Brain microvascular endothelial cell (primary cell): ENCODE measurements at regions not wholly inside any gene's neighbourhood (a gene's known extent, or its start where the extent isn't known, plus 50 kb on each side); places are given as distances from the start of the nearest gene placed in this dataset.

Experiments used
- DNase-seq: peaks from one replicate; pipeline ENCODE4 v3.0.0-alpha.2; 2020
- H3K27ac ChIP-seq: fragments of 250-450 bp; sonication (Bioruptor Pico); 2 replicates; pipeline ENCODE4 v1.5.1; 2020; ENCODE audit warnings: mild to moderate bottlenecking, moderate library complexity
- H3K27me3 ChIP-seq: fragments of 250-450 bp; sonication (Bioruptor Pico); replicated peaks from 2 replicates; pipeline ENCODE4 v1.5.1; 2020; ENCODE audit warnings: mild to moderate bottlenecking
- H3K36me3 ChIP-seq: fragments of 250-450 bp; sonication (Bioruptor Pico); replicated peaks from 2 replicates; pipeline ENCODE4 v1.5.1; 2020; ENCODE audit warnings: mild to moderate bottlenecking
- H3K4me3 ChIP-seq: 2 replicates; pipeline ENCODE4 v1.5.1; 2011; ENCODE audit warnings: low read depth, mild to moderate bottlenecking, control low read depth, low read length, moderate library complexity
- CTCF ChIP-seq: IDR thresholded peaks from 2 replicates; pipeline ENCODE4 v1.5.1; 2011; ENCODE audit warnings: low read depth, mild to moderate bottlenecking, moderate library complexity, low read length, control low read depth, inconsistent platforms; ENCODE audit errors: missing control alignments
- in situ Hi-C: cut with HindIII; loops from 2 replicates; pipeline ENCODE4 v1.10.0; 2017; ENCODE audit warnings: low sequenced_read_pairs, low pct_ligation_motif_present

- H3K27me3 ChIP-seq: no peaks in the 10 kb centered on the region
- DNase-seq: no peak
- in situ Hi-C loops: no loop called here
- H3K4me3 ChIP-seq: no peak overlapping the region
- TF ChIP-seq CTCF: no peak
- no peak overlapping the region for H3K27ac ChIP-seq
- no peaks in the 10 kb centered on the region for H3K36me3 ChIP-seq
These were observed 369.8 kb downstream of the FRK start for GRCh38 chr6:115690854-115691253.

GRCh38 chr6:115681978-115682775 is 378.5 kb downstream of the FRK start:
- Histone ChIP-seq H3K36me3 (no peaks in the 10 kb centered on the region), H3K27me3 (no peaks in the 10 kb centered on the region), H3K4me3 (no peak overlapping the region), H3K27ac (no peak overlapping the region)
- in situ Hi-C loops: no loop called here
- TF ChIP-seq CTCF: no peak
- DNase-seq: no peak

- TF ChIP-seq CTCF: no peak
- Histone ChIP-seq H3K27ac (no peak overlapping the region), H3K27me3 (no peaks in the 10 kb centered on the region), H3K36me3 (no peaks in the 10 kb centered on the region), H3K4me3 (no peak overlapping the region)
- in situ Hi-C loops: no loop called here
- DNase-seq: no peak
These were observed 380.1 kb downstream of the FRK start for GRCh38 chr6:115680621-115681020.

GRCh38 chr6:115677198-115677597 is 383.5 kb downstream of the FRK start:
- H3K27ac ChIP-seq: no peak overlapping the region
- H3K4me3 ChIP-seq: no peak overlapping the region
- no peak for TF ChIP-seq CTCF
- no peaks in the 10 kb centered on the region for H3K36me3 ChIP-seq
- no peak for DNase-seq
- in situ Hi-C loops: no loop called here
- no peaks in the 10 kb centered on the region for H3K27me3 ChIP-seq

- no peak overlapping the region for H3K27ac ChIP-seq
- H3K27me3 ChIP-seq: no peaks in the 10 kb centered on the region
- in situ Hi-C loops: no loop called here
- no peak for DNase-seq
- no peak for TF ChIP-seq CTCF
- H3K4me3 ChIP-seq: no peak overlapping the region
- no peaks in the 10 kb centered on the region for H3K36me3 ChIP-seq
These were observed 385.2 kb downstream of the FRK start for GRCh38 chr6:115675443-115675842.

GRCh38 chr6:115668781-115669180 is 391.9 kb downstream of the FRK start:
- H3K36me3 ChIP-seq: no peaks in the 10 kb centered on the region
- in situ Hi-C loops: no loop called here
- H3K27ac ChIP-seq: no peak overlapping the region
- no peaks in the 10 kb centered on the region for H3K27me3 ChIP-seq
- no peak for DNase-seq
- no peak overlapping the region for H3K4me3 ChIP-seq
- no peak for TF ChIP-seq CTCF
